Body of pancreas (tissue), 4 donors: ENCODE measurements at regions not wholly inside any gene's neighbourhood (a gene's known extent, or its start where the extent isn't known, plus 50 kb on each side); places are given as distances from the start of the nearest gene placed in this dataset.

Source experiments
- CTCF ChIP-seq, 7 experiments: fragments of 450-650 bp in 4 of 7; fragments of 200-600 bp in 3 of 7; sonication (generic) in 3 of 7; IDR thresholded peaks; one replicate each; pipeline ENCODE4 v1.5.1; 2016 to 2019; ENCODE audit warnings: antibody characterized with exemption in 7 of 7
- POLR2A ChIP-seq, 3 donors: fragments of 450-650 bp; IDR thresholded peaks; one replicate each; pipeline ENCODE4 v1.6.1; 2016; ENCODE audit warnings: antibody characterized with exemption in 3 of 3, mild to moderate bottlenecking in 2 of 3

- TF ChIP-seq CTCF (IDR thresholded peaks at IDR 0.05) (no peak), POLR2A (IDR thresholded peaks at IDR 0.05) (no peak)
Observed at GRCh38 chrX:142295190-142295589, 90.1 kb upstream of the MAGEC2 start.
